GM23338 (cell line): ENCODE measurements at regions not wholly inside any gene's neighbourhood (a gene's known extent, or its start where the extent isn't known, plus 50 kb on each side); places are given as distances from the start of the nearest gene placed in this dataset.

Source experiments
- ATAC-seq: fragments of 200-7000 bp; cut with Tn5 transposase; 3 replicates; pipeline ENCODE4 v1.9.1; 2020
- DNase-seq: peaks from one replicate; pipeline ENCODE4 v3.0.0-alpha.2; 2015; ENCODE audit warnings: low spot score
- H2AFZ ChIP-seq: fragments of 200-600 bp; sonication (generic); 2 replicates; pipeline ENCODE4 v1.8.0; 2016; ENCODE audit warnings: antibody characterized with exemption, mild to moderate bottlenecking, moderate library complexity
- H3F3A ChIP-seq: fragments of 200-600 bp; sonication (generic); replicated peaks from 2 replicates; pipeline ENCODE4 v1.8.0; 2017; ENCODE audit warnings: antibody characterized with exemption, mixed run types, low read depth
- H3K27ac ChIP-seq: fragments of 200-600 bp; sonication (generic); 2 replicates; pipeline ENCODE4 v1.6.1; 2016; ENCODE audit warnings: low read depth
- H3K27me3 ChIP-seq: fragments of 200-600 bp; sonication (generic); 2 replicates; pipeline ENCODE4 v1.8.0; 2016; ENCODE audit warnings: mild to moderate bottlenecking, mixed run types, moderate library complexity; ENCODE audit not compliant: insufficient read depth
- H3K36me3 ChIP-seq: fragments of 200-600 bp; sonication (generic); 2 replicates; pipeline ENCODE4 v1.8.0; 2016; ENCODE audit warnings: mild to moderate bottlenecking; ENCODE audit not compliant: insufficient read depth
- H3K4me1 ChIP-seq: fragments of 200-600 bp; sonication (generic); 2 replicates; pipeline ENCODE4 v1.8.0; 2016; ENCODE audit warnings: mild to moderate bottlenecking, moderate library complexity; ENCODE audit not compliant: insufficient read depth
- H3K4me2 ChIP-seq: fragments of 200-600 bp; sonication (generic); 2 replicates; pipeline ENCODE4 v1.7.1; 2017; ENCODE audit warnings: mixed run types
- H3K4me3 ChIP-seq: fragments of 200-600 bp; sonication (generic); 2 replicates; pipeline ENCODE4 v1.6.1; 2016; ENCODE audit warnings: mixed run types
- H3K79me2 ChIP-seq: fragments of 200-600 bp; sonication (generic); replicated peaks from 2 replicates; pipeline ENCODE4 v1.8.0; 2017; ENCODE audit warnings: mild to moderate bottlenecking; ENCODE audit not compliant: insufficient read depth
- H3K9me2 ChIP-seq: fragments of 200-600 bp; sonication (generic); 2 replicates; pipeline ENCODE4 v1.8.0; 2017; ENCODE audit not compliant: insufficient read depth
- H4K20me1 ChIP-seq: fragments of 200-600 bp; sonication (generic); replicated peaks from 2 replicates; pipeline ENCODE4 v1.8.0; 2017; ENCODE audit warnings: mild to moderate bottlenecking; ENCODE audit not compliant: insufficient read depth
- H3K27ac Mint-ChIP-seq: 2 replicates; pipeline ENCODE4 v1.8.0; 2020; ENCODE audit warnings: inconsistent platforms, mild to moderate bottlenecking, moderate library complexity, mixed read lengths
- H3K27me3 Mint-ChIP-seq: 3 replicates; pipeline ENCODE4 v1.8.0; 2022; ENCODE audit warnings: low read depth, mild to moderate bottlenecking, moderate library complexity, mixed read lengths, inconsistent platforms; ENCODE audit not compliant: insufficient read depth, poor library complexity
- H3K36me3 Mint-ChIP-seq: 3 replicates; pipeline ENCODE4 v1.8.0; 2021; ENCODE audit warnings: low read depth, mild to moderate bottlenecking, inconsistent platforms, moderate library complexity, mixed read lengths
- H3K4me1 Mint-ChIP-seq: 3 replicates; pipeline ENCODE4 v1.8.0; 2020; ENCODE audit warnings: mild to moderate bottlenecking, inconsistent platforms, mixed read lengths
- H3K4me3 Mint-ChIP-seq: 3 replicates; pipeline ENCODE4 v1.8.0; 2021; ENCODE audit warnings: moderate library complexity, mild to moderate bottlenecking, inconsistent platforms, mixed read lengths
- H3K9me3 Mint-ChIP-seq: 3 replicates; pipeline ENCODE4 v1.8.0; 2020; ENCODE audit warnings: moderate library complexity, mild to moderate bottlenecking, inconsistent platforms, mixed read lengths
- CREB1 ChIP-seq: fragments of 250-450 bp; sonication (Bioruptor Pico); IDR thresholded peaks from 2 replicates; pipeline ENCODE4 v1.5.0; 2020; ENCODE audit warnings: low read depth, mild to moderate bottlenecking, moderate library complexity
- NANOG ChIP-seq: IDR thresholded peaks from 2 replicates; pipeline ENCODE4 v1.6.1; 2016; ENCODE audit warnings: antibody characterized with exemption, borderline replicate concordance
- POLR2AphosphoS5 ChIP-seq: IDR thresholded peaks from 2 replicates; pipeline ENCODE4 v1.6.1; 2016; ENCODE audit warnings: antibody characterized with exemption, low read depth
- STAT1 ChIP-seq: IDR thresholded peaks from one replicate; pipeline ENCODE4 v1.6.1; 2016; ENCODE audit warnings: antibody characterized with exemption; ENCODE audit not compliant: unreplicated experiment
- ZNF331 ChIP-seq: fragments of 250-450 bp; sonication (Bioruptor Pico); IDR thresholded peaks from 2 replicates; pipeline ENCODE4 v1.5.0; 2020; ENCODE audit warnings: low read depth, mild to moderate bottlenecking, moderate library complexity
- TF ChIP-seq, protein P1 (sequence below), 2 experiments: fragments of 200-600 bp in 1 of 2; sonication (generic) in 1 of 2; conservative IDR thresholded peaks; 2 replicates each; pipeline versions ENCODE4 v1.5.1 to v1.6.1; 2016 to 2017; ENCODE audit warnings: antibody characterized with exemption in 2 of 2, low read depth in 2 of 2, mild to moderate bottlenecking in 2 of 2, moderate library complexity in 1 of 2
- TF ChIP-seq, protein P2 (sequence below): IDR thresholded peaks from one replicate; pipeline ENCODE4 v1.6.1; 2018; ENCODE audit warnings: antibody characterized with exemption; ENCODE audit not compliant: unreplicated experiment
- TF ChIP-seq, protein P3 (sequence below): IDR thresholded peaks from 2 replicates; pipeline ENCODE4 v1.6.1; 2016; ENCODE audit warnings: antibody characterized with exemption

GRCh38 chr5:85395526-85395925 lies 1010.8 kb upstream of the EDIL3 start (continued):
- TF ChIP-seq, protein P1, sequence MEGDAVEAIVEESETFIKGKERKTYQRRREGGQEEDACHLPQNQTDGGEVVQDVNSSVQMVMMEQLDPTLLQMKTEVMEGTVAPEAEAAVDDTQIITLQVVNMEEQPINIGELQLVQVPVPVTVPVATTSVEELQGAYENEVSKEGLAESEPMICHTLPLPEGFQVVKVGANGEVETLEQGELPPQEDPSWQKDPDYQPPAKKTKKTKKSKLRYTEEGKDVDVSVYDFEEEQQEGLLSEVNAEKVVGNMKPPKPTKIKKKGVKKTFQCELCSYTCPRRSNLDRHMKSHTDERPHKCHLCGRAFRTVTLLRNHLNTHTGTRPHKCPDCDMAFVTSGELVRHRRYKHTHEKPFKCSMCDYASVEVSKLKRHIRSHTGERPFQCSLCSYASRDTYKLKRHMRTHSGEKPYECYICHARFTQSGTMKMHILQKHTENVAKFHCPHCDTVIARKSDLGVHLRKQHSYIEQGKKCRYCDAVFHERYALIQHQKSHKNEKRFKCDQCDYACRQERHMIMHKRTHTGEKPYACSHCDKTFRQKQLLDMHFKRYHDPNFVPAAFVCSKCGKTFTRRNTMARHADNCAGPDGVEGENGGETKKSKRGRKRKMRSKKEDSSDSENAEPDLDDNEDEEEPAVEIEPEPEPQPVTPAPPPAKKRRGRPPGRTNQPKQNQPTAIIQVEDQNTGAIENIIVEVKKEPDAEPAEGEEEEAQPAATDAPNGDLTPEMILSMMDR (conservative IDR thresholded peaks at IDR 0.05; ENCODE audit: low read depth in 2 of 2) = no peak
- TF ChIP-seq, protein P2, sequence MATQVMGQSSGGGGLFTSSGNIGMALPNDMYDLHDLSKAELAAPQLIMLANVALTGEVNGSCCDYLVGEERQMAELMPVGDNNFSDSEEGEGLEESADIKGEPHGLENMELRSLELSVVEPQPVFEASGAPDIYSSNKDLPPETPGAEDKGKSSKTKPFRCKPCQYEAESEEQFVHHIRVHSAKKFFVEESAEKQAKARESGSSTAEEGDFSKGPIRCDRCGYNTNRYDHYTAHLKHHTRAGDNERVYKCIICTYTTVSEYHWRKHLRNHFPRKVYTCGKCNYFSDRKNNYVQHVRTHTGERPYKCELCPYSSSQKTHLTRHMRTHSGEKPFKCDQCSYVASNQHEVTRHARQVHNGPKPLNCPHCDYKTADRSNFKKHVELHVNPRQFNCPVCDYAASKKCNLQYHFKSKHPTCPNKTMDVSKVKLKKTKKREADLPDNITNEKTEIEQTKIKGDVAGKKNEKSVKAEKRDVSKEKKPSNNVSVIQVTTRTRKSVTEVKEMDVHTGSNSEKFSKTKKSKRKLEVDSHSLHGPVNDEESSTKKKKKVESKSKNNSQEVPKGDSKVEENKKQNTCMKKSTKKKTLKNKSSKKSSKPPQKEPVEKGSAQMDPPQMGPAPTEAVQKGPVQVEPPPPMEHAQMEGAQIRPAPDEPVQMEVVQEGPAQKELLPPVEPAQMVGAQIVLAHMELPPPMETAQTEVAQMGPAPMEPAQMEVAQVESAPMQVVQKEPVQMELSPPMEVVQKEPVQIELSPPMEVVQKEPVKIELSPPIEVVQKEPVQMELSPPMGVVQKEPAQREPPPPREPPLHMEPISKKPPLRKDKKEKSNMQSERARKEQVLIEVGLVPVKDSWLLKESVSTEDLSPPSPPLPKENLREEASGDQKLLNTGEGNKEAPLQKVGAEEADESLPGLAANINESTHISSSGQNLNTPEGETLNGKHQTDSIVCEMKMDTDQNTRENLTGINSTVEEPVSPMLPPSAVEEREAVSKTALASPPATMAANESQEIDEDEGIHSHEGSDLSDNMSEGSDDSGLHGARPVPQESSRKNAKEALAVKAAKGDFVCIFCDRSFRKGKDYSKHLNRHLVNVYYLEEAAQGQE = no peak
- TF ChIP-seq CREB1 (CRISPR knock-in tag) = no peak
- TF ChIP-seq ZNF331 (CRISPR knock-in tag) = no peak
- TF ChIP-seq NANOG = no peak
- TF ChIP-seq, protein P3, sequence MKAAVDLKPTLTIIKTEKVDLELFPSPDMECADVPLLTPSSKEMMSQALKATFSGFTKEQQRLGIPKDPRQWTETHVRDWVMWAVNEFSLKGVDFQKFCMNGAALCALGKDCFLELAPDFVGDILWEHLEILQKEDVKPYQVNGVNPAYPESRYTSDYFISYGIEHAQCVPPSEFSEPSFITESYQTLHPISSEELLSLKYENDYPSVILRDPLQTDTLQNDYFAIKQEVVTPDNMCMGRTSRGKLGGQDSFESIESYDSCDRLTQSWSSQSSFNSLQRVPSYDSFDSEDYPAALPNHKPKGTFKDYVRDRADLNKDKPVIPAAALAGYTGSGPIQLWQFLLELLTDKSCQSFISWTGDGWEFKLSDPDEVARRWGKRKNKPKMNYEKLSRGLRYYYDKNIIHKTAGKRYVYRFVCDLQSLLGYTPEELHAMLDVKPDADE = no peak

GRCh38 chr5:85397451-85397850 lies 1012.8 kb upstream of the EDIL3 start:
- no peak overlapping the region for H3K27ac Mint-ChIP-seq
- Histone ChIP-seq H3K79me2 (no peaks in the 10 kb centered on the region), H3K4me3 (no peak overlapping the region), H3K27me3 (no peaks in the 10 kb centered on the region), H3K9me2 (no peaks in the 10 kb centered on the region), H3K27ac (no peak overlapping the region), H3K36me3 (no peaks in the 10 kb centered on the region), H2AFZ (no peak overlapping the region), H4K20me1 (no peaks in the 10 kb centered on the region), H3F3A (no peaks in the 10 kb centered on the region), H3K4me1 (no peaks in the 10 kb centered on the region), H3K4me2 (no peak overlapping the region)
- H3K4me3 Mint-ChIP-seq = no peak overlapping the region
- ATAC-seq (no peak), DNase-seq (no peak)
- no peaks in the 10 kb centered on the region for H3K9me3 Mint-ChIP-seq
- no peaks in the 10 kb centered on the region for H3K27me3 Mint-ChIP-seq
- H3K4me1 Mint-ChIP-seq = no peaks in the 10 kb centered on the region
- no peaks in the 10 kb centered on the region for H3K36me3 Mint-ChIP-seq
- TF ChIP-seq, protein P3 = no peak
- TF ChIP-seq STAT1 (no peak), POLR2AphosphoS5 (no peak)
